Right atrium auricular region (tissue), 2 donors: ENCODE measurements at regions not wholly inside any gene's neighbourhood (a gene's known extent, or its start where the extent isn't known, plus 50 kb on each side); places are given as distances from the start of the nearest gene placed in this dataset.

Source experiments
- DNase-seq: peaks from one replicate; pipeline ENCODE4 v3.0.0-alpha.2; 2019; ENCODE audit warnings: low spot score
- H3K27ac ChIP-seq, 2 donors: fragments of 200-600 bp; sonication (generic); 1 replicate in 1 of 2; 2 replicates in 1 of 2; pipeline ENCODE4 v1.5.1; 2016 to 2019
- H3K27me3 ChIP-seq, 2 donors: fragments of 200-600 bp; sonication (generic); one replicate each; pipeline versions ENCODE4 v1.5.1 to v1.6.0; 2017 to 2019
- H3K36me3 ChIP-seq: fragments of 200-600 bp; sonication (generic); one replicate; pipeline ENCODE4 v1.5.1; 2016
- H3K4me1 ChIP-seq, 2 donors: fragments of 200-600 bp; sonication (generic); one replicate each; pipeline versions ENCODE4 v1.5.1 to v1.6.0; 2017 to 2019
- H3K4me3 ChIP-seq, 2 donors: fragments of 200-600 bp; sonication (generic); 1 replicate in 1 of 2; 2 replicates in 1 of 2; pipeline ENCODE4 v1.5.1; 2017 to 2019; ENCODE audit warnings: mild to moderate bottlenecking in 1 of 2, moderate library complexity in 1 of 2
- H3K9me3 ChIP-seq, 2 donors: fragments of 200-600 bp; sonication (generic); one replicate each; pipeline ENCODE4 v1.5.1; 2019
- CTCF ChIP-seq, 2 donors: fragments of 200-600 bp; sonication (generic); IDR thresholded peaks; one replicate each; pipeline ENCODE4 v1.5.1; 2019; ENCODE audit warnings: antibody characterized with exemption in 2 of 2

- Histone ChIP-seq H3K36me3 (no peaks in the 10 kb centered on the region), H3K27ac (no peak overlapping the region), H3K9me3 (no peaks in the 10 kb centered on the region), H3K27me3 (no peaks in the 10 kb centered on the region), H3K4me1 (peaks cover 0 to 9% of the 10 kb centered on the region in 2 donors), H3K4me3 (no peak overlapping the region)
- no peak for TF ChIP-seq CTCF (IDR thresholded peaks at IDR 0.05)
- DNase-seq = no peak
Measured at GRCh38 chr14:53350866-53351265, 197.7 kb upstream of the DDHD1 start.

- H3K27ac ChIP-seq = no peak overlapping the region
- H3K36me3 ChIP-seq = no peaks in the 10 kb centered on the region
- no peaks in the 10 kb centered on the region for H3K9me3 ChIP-seq
- no peak overlapping the region for H3K4me3 ChIP-seq
- H3K4me1 ChIP-seq = peaks cover 0 to 5% of the 10 kb centered on the region in 2 donors
- H3K27me3 ChIP-seq = no peaks in the 10 kb centered on the region
- DNase-seq = no peak
- no peak for TF ChIP-seq CTCF (IDR thresholded peaks at IDR 0.05)
Measured at GRCh38 chr14:53350429-53350828, 197.3 kb upstream of the DDHD1 start.

GRCh38 chr14:53346988-53347387, 193.9 kb upstream of the DDHD1 start:
- no peaks in the 10 kb centered on the region for H3K9me3 ChIP-seq
- TF ChIP-seq CTCF (IDR thresholded peaks at IDR 0.05) = no peak

GRCh38 chr14:53341324-53341723, 188.2 kb upstream of the DDHD1 start:
- TF ChIP-seq CTCF (IDR thresholded peaks at IDR 0.05) = no peak
- DNase-seq = no peak
- Histone ChIP-seq H3K4me3 (no peak overlapping the region), H3K4me1 (no peaks in the 10 kb centered on the region), H3K36me3 (no peaks in the 10 kb centered on the region), H3K27ac (no peak overlapping the region), H3K27me3 (no peaks in the 10 kb centered on the region), H3K9me3 (no peaks in the 10 kb centered on the region)

More at GRCh38 chr14:53346988-53347387, 193.9 kb upstream of the DDHD1 start:
- Histone ChIP-seq H3K4me3 (no peak overlapping the region), H3K36me3 (no peaks in the 10 kb centered on the region), H3K4me1 (no peaks in the 10 kb centered on the region), H3K27ac (no peak overlapping the region), H3K27me3 (no peaks in the 10 kb centered on the region)
- DNase-seq = no peak

GRCh38 chr14:53338192-53338591, 185.1 kb upstream of the DDHD1 start:
- H3K36me3 ChIP-seq = no peaks in the 10 kb centered on the region
- no peaks in the 10 kb centered on the region for H3K4me1 ChIP-seq
- DNase-seq = no peak
- no peaks in the 10 kb centered on the region for H3K27me3 ChIP-seq
- TF ChIP-seq CTCF (IDR thresholded peaks at IDR 0.05) = no peak
- H3K9me3 ChIP-seq = no peaks in the 10 kb centered on the region
- no peak overlapping the region for H3K4me3 ChIP-seq
- H3K27ac ChIP-seq = no peak overlapping the region

GRCh38 chr14:53336729-53337128, 183.6 kb upstream of the DDHD1 start:
- no peak for TF ChIP-seq CTCF (IDR thresholded peaks at IDR 0.05)
- H3K27me3 ChIP-seq = no peaks in the 10 kb centered on the region
- H3K9me3 ChIP-seq = no peaks in the 10 kb centered on the region
- H3K4me1 ChIP-seq = no peaks in the 10 kb centered on the region
- no peak overlapping the region for H3K4me3 ChIP-seq
- H3K36me3 ChIP-seq = no peaks in the 10 kb centered on the region
- H3K27ac ChIP-seq = no peak overlapping the region
- no peak for DNase-seq
